NCI-H510A (cell line): ENCODE measurements at regions not wholly inside any gene's neighbourhood (a gene's known extent, or its start where the extent isn't known, plus 50 kb on each side); places are given as distances from the start of the nearest gene placed in this dataset.
"Not testable (repeated sequence)": the region's sequence is repeated elsewhere in the genome, so short reads cannot be mapped to it uniquely, and the experiment has no call there.

ENCODE experiments used
- DNase-seq: peaks from one replicate; lab custom pipeline; 2025; lab: John Stamatoyannopoulos, UW

GRCh38 chr12:14213542-14213941, 151.9 kb upstream of the ATF7IP start:
- DNase-seq = no peak

- no peak for DNase-seq
Measured at GRCh38 chr12:14214495-14214894, 151.0 kb upstream of the ATF7IP start.

DNA sequence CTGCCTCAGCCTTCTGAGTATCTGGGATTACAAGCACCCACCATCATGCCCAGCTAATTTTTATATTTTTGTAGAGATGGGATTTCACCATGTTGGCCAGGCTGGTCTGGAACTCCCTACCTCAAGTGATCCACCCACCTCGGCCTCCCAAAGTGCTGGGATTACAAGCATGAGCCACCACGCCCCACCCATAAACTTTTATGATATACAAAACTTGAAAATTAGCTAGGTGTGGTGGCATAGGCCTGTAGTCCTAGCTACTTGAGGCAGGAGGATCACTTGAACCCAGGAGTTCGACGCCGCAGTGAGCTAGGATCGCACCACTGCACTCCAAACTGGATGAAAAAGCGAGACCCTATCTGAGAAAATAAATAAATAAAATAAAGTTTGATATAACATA, 149.5 kb upstream of the ATF7IP start:
- not testable (repeated sequence) for DNase-seq

- DNase-seq = no peak
Measured at GRCh38 chr12:14216405-14217294, 148.8 kb upstream of the ATF7IP start.

DNA sequence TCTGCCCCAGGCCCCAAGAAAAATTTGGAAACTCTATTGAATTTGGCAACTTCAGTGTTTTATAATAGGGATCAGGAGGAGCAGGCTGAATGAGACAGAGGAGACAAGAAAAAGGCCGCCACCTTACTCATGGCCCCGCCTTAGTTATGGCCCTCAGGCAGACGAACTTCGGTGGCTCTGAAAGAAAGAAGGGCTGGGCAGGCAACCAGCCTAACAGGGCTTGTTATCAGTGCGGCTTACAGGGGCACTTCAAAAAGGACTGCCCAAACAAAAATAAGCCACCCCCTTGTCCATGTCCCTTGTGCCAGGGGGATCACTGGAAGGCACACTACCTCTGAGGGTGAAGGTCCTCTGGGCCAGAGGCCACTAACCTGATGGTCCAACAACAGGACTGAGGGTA, 146.3 kb upstream of the ATF7IP start:
- DNase-seq = no peak

- DNase-seq = not testable (repeated sequence)
Measured at GRCh38 chr12:14219670-14220069, 145.8 kb upstream of the ATF7IP start.

- DNase-seq = no peak
Measured at GRCh38 chr12:14225064-14225463, 140.4 kb upstream of the ATF7IP start.

GRCh38 chr12:14235176-14235575, 130.3 kb upstream of the ATF7IP start:
- DNase-seq = not testable (repeated sequence)

DNA sequence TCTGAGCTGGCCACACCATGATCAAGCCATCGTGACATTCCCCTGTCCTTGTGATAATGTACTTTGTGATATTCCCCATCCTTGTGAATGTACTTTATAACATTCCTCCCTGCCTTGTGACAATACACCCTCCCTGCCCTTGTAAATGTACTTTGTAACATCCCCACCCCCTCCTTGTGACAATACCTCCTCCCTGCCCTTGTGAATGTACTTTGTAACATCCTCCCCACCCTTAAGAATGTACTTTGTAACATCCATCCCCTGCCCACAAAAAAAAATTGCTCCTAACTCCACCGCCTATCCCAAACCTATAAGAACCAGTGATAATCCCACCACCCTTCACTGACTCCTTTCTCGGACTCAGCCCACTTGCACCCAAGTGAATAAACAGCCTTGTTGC, 128.8 kb upstream of the ATF7IP start:
- not testable (repeated sequence) for DNase-seq

- no peak for DNase-seq
Measured at GRCh38 chr12:14238221-14238792, 127.2 kb upstream of the ATF7IP start.

DNA sequence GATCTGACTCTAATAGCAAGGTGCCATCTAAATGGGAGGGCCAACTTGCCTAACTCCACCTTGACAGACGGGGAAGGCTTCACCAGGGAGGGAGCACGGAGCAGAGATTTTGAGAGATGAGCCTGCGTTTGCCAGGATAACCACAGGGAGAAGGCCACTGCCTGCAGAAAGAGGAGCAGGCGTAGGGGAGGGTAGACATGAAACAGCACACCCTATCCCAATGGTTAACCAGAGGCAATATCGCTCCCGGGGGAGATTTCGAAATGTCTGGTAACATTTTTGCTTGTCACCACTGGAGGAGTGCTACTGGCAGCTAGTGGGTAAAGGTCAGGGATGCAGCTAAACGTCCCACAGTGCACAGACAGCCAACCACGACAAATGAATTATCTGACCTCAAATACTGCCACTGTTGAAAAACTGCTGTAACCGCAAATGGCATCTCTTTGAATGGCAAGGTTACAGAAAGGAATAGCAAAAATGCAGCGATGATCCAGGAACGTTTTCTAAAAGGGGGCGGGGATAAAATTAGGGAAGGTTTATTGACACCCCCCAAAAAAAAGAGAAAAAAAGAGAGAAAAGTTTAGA, 126.0 kb upstream of the ATF7IP start:
- DNase-seq = no peak

DNA sequence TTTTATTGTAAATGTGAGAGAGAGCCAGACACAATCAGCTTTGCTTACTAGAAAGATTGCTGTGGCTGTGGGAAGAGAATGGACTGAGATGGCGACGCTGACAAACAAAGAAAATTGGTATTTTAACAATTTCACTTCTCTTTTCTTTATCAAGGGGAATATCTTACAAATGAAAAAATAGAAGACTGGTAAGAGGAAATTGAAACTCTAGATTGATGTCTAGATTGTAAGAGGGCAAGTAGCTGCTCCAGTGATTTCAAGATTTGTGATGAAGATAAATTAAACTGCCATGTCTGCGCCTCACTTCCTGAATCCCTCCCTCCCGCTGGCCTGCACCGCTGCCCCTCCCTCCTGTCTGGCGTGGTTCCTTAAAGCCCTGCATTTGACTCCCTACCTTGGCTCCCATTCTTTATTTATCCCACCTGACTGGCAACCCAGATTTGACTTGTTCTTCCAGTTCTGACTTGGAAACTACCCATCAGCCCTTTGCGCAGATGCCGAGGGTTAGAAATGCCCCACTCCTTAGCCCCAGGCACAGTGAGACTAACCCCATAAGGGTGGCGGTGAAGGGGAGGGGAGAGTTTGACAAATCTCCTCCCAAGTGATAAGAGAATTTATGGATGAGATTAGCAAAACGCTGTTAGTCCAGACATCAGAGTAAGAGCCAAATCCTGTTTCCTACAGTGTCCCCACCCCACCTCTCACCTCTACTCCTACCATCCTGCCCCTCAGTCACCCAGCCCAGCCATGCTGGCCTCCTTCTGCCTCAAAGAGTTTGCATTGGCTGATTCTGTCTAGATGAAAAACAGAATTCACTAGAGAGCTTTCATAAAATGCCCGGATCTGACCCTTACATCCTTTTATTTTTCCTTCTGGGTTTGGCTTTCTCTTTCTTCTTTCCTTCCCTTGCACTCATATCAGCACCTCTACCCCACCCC, 125.3 kb upstream of the ATF7IP start:
- no peak for DNase-seq

DNA sequence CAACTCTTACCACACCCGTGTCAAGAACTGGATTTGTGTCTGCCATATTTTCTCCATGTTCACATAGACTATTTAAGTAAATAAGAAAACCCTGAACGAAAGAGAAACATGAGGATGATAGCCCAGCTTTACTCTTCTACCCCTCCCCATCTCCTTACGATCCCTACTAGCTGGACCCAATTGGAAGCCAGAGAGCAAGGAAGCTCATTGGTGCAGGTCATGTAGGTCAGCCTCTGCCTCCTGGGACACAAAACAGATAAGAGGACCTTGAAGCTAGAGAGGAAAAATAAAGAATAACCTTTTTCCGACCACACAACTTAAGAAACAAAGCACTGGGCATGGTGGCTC, 124.6 kb upstream of the ATF7IP start:
- no peak for DNase-seq

GRCh38 chr12:14242825-14243224, 122.7 kb upstream of the ATF7IP start:
- not testable (repeated sequence) for DNase-seq

DNA sequence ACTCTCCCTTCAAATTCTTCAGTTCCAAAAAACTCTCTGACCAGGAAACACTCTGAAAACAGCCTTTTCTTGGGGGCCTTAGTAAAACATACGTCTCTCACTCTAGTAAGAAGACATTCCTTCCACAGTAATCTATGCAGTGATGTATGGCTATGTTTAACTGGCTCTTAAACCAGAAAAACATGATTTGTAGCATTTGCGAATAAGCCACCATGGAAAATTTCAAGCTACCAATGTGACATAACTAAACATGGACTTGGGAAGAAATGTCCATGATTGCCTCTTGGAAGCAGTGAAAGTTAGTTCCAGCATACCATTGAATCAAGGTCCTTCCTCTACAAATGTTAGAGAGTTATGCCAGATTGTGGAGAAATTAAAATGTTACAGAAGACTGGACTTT, 121.5 kb upstream of the ATF7IP start:
- DNase-seq = no peak

- no peak for DNase-seq
Measured at GRCh38 chr12:14244876-14245669, 120.4 kb upstream of the ATF7IP start.

- no peak for DNase-seq
Measured at GRCh38 chr12:14247166-14247565, 118.3 kb upstream of the ATF7IP start.

DNA sequence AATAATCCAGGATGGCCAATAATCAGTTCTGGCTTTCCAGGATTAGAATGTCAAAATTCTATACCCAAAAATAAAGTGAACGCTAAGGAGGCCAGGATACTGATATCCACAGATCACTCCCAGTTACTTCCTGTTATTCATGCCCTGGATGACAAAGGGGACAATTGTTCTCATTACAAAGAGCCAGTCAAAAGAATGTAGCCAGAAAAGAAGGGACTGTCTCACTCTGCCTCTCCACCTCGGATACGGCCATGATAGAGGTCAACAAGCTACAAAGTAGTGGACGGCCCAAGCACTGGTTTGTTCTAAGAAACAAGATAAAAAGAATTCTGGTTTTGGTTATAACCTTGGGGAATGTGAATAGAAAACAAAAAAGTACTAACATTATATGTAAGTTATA, 116.1 kb upstream of the ATF7IP start:
- DNase-seq = no peak

DNA sequence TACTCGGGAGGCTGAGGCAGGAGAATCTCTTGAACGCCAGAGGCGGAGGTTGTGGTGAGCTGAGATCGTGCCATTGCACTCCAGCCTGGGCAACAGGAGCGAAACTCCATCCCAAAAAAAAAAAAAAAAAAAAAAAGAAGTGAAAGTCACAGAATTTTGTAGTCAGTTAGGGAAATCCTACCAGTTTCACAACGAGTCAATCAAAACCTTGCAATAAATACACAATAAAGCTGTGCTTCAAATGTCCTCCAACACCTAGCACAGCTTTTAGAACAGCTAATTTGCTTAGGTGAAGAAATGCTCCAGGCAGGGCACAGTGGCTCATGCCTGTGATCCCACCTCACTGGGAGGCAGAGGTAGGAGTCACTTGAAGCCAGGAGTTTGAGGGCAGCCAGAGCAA, 112.8 kb upstream of the ATF7IP start:
- no peak for DNase-seq

GRCh38 chr12:14253496-14253895, 112.0 kb upstream of the ATF7IP start:
- no peak for DNase-seq

DNA sequence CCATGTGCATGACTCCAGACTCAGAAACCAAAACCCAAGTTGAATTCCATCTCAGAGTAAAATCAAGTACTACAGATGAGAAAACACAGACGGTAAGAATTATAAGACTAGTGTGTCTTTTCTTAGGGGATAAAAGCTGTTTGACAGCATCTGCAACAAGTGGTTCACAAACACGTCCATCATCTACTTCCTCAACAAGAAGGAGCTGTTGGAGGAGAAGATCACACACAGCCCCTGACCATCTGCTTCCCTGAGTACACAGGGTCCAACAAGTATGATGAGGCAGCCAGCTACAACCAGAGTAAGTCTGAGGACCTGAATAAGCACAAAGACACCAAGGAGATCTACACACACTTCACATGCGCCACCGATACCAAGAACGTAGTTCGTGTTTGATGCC, 110.7 kb upstream of the ATF7IP start:
- no peak for DNase-seq
